ENCODE measurements at regions not wholly inside any gene's neighbourhood (a gene's known extent, or its start where the extent isn't known, plus 50 kb on each side); places are given as distances from the start of the nearest gene placed in this dataset.

- no peaks in the 10 kb centered on the region for H3K4me1 ChIP-seq
- TF ChIP-seq POLR2AphosphoS5 (IDR thresholded peaks at IDR 0.05) (no peak), POLR2A (IDR thresholded peaks at IDR 0.05) (no peak), CTCF (IDR thresholded peaks at IDR 0.05) (no peak), EP300 (IDR thresholded peaks at IDR 0.05) (no peak)
- intact Hi-C loops (cut with DNase I; ENCODE audit: low total_unique reads) = no loop called here
- 29 to 57% (median 43%) methylated on average over 1 of the region's 1 CpG for WGBS, 5 donors
- no peak overlapping the region for H3K27ac ChIP-seq
- no peaks in the 10 kb centered on the region for H3K9me3 ChIP-seq
- no peak for DNase-seq
- no peaks in the 10 kb centered on the region for H3K27me3 ChIP-seq
- H3K4me3 ChIP-seq = no peak overlapping the region
- H3K36me3 ChIP-seq = no peaks in the 10 kb centered on the region
Observed at GRCh38 chr4:116059361-116059760, 945.9 kb upstream of the NDST4 start.

GRCh38 chr4:116058129-116058528 lies 944.7 kb upstream of the NDST4 start:
- no peak for TF ChIP-seq POLR2A (IDR thresholded peaks at IDR 0.05)
- no peak for TF ChIP-seq POLR2AphosphoS5 (IDR thresholded peaks at IDR 0.05)
- TF ChIP-seq EP300 (IDR thresholded peaks at IDR 0.05) = no peak
- no peak for TF ChIP-seq CTCF (IDR thresholded peaks at IDR 0.05)
- intact Hi-C loops (cut with DNase I; ENCODE audit: low total_unique reads) = no loop called here
- 81 to 96% (median 86%) methylated on average over 1 of the region's 1 CpG for WGBS, 5 donors

GRCh38 chr4:116055857-116056827 lies 942.7 kb upstream of the NDST4 start:
- Histone ChIP-seq H3K36me3 (no peaks in the 10 kb centered on the region), H3K27ac (no peak overlapping the region), H3K4me3 (no peak overlapping the region), H3K27me3 (no peaks in the 10 kb centered on the region), H3K4me1 (no peaks in the 10 kb centered on the region), H3K9me3 (no peaks in the 10 kb centered on the region)
- WGBS, 5 donors = 41 to 56% (median 48%) methylated on average over 3 of the region's 3 CpGs
- intact Hi-C loops (cut with DNase I; ENCODE audit: low total_unique reads) = no loop called here
- peak in 1 of 2 donors; percentile 12 for DNase-seq
- TF ChIP-seq POLR2AphosphoS5 (IDR thresholded peaks at IDR 0.05) (no peak), EP300 (IDR thresholded peaks at IDR 0.05) (no peak), POLR2A (IDR thresholded peaks at IDR 0.05) (no peak), CTCF (IDR thresholded peaks at IDR 0.05) (no peak)

More at GRCh38 chr4:116058129-116058528, 944.7 kb upstream of the NDST4 start:
- H3K27ac ChIP-seq = no peak overlapping the region
- DNase-seq = no peak
- no peaks in the 10 kb centered on the region for H3K27me3 ChIP-seq
- no peaks in the 10 kb centered on the region for H3K36me3 ChIP-seq
- no peaks in the 10 kb centered on the region for H3K9me3 ChIP-seq
- H3K4me3 ChIP-seq = no peak overlapping the region
- H3K4me1 ChIP-seq = no peaks in the 10 kb centered on the region

GRCh38 chr4:116027311-116027710 lies 913.9 kb upstream of the NDST4 start:
- TF ChIP-seq POLR2AphosphoS5 (IDR thresholded peaks at IDR 0.05) = no peak
- TF ChIP-seq CTCF (IDR thresholded peaks at IDR 0.05) = no peak
- no peak for TF ChIP-seq EP300 (IDR thresholded peaks at IDR 0.05)
- no peak for TF ChIP-seq POLR2A (IDR thresholded peaks at IDR 0.05)
- 52 to 64% (median 60%) methylated on average over 2 of the region's 2 CpGs for WGBS, 5 donors
- Histone ChIP-seq H3K27ac (no peak overlapping the region), H3K27me3 (no peaks in the 10 kb centered on the region), H3K4me3 (no peak overlapping the region), H3K9me3 (no peaks in the 10 kb centered on the region), H3K36me3 (no peaks in the 10 kb centered on the region), H3K4me1 (no peaks in the 10 kb centered on the region)
- intact Hi-C loops (cut with DNase I; ENCODE audit: low total_unique reads) = no loop called here
- DNase-seq = peak in 1 of 2 donors; percentile 7
